GM18502 (cell line): ENCODE measurements at regions not wholly inside any gene's neighbourhood (a gene's known extent, or its start where the extent isn't known, plus 50 kb on each side); places are given as distances from the start of the nearest gene placed in this dataset.
"Not testable (repeated sequence)": the region's sequence is repeated elsewhere in the genome, so short reads cannot be mapped to it uniquely, and the experiment has no call there.

Experiments used
- ATAC-seq: cut with Tn5 transposase; IDR thresholded peaks from one replicate; pipeline ENCODE4 v1.9.1; 2021; ENCODE audit warnings: mild to moderate bottlenecking; ENCODE audit not compliant: unreplicated experiment, poor library complexity

DNA sequence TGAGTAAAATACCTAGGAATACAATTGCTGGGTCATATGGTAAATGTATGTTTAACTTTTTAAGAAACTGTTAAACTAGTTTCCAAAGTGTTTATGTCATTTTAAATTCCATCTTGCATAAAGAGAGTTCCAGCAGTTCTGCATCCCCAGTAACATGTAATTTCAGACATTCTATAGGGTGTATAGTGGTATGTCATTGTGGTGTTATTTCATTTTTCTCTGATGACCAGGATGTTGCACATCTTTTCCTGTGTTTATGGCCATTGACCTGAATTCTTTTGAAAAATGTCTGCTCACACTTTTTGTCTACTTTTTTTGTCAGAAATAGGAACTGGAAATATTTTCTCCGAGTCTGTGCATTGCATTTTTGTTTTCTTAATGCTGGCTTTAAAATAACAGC lies 128.9 kb downstream of the TMEM200A start:
- no peak for ATAC-seq

DNA sequence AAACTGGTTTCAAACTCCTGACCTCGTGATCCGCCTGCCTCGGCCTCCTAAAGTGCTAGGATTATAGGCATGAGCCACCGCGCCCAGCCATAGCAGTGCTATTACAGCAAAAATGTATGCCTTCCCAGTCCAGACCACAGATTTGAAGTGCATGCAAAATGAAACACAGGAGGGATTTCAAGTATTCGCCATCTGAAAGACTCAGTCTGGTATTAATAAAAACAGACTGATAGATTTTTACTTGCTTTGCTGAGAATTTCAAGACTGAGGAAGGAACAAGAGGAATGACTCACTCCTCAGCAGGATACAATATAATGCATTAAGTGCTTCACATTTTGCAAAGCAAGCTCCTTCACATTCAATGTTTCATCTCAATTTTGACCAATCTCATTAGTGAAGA lies 134.9 kb downstream of the TMEM200A start:
- no peak for ATAC-seq

DNA sequence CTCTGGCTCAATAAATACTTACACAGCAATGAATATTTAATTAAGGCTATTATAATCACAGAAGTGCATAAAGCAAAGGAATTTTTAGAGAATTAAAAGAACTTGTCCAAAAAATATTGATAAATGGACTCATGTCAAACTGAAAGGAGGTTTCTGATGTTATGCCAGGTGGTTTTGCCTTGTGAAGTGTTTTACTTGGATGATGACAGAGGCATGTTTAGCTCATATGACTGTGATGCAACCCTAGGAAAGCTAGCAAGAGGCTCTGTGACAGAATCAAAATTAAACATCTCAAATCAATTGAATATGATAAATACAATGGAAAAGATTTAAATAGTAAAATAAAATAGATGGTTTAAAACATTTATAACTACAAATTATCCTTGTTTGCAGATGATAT lies 137.3 kb downstream of the TMEM200A start:
- ATAC-seq, result no peak

DNA sequence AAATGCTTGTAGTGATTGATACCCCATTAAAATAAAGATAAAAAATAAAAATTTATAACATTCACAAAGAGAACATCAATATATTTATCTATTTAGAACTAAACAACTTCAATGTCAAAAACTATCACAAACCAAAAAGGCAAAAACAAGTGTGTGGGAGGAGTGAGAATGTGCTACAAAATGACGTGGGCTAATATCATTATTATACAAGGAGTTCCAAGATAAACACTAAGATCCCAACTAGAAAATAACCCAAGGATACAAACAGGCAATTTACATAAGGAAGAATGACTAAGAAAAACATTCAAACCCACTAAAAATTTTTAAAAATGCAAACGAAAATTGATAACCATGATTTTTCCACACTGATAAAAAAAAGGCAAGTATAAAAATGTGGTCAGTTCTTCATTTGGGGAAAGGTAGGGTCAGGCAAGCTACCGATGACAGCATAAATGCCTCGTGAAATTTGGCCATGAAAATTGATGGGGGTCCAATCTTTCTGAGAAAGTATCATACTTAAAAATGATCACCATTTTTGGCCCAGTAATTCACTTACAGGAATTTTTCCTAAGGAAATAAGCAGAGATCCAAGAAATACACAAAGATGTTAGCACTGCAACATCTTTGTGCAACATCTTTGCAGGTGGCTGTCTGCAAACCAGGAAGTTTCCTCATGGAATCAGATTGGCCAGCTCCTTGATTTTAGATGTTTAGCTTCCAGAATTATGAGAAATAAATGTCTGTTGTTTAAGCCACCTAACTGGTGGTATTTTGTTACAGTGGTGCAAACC lies 140.2 kb downstream of the TMEM200A start:
- no peak for ATAC-seq

DNA sequence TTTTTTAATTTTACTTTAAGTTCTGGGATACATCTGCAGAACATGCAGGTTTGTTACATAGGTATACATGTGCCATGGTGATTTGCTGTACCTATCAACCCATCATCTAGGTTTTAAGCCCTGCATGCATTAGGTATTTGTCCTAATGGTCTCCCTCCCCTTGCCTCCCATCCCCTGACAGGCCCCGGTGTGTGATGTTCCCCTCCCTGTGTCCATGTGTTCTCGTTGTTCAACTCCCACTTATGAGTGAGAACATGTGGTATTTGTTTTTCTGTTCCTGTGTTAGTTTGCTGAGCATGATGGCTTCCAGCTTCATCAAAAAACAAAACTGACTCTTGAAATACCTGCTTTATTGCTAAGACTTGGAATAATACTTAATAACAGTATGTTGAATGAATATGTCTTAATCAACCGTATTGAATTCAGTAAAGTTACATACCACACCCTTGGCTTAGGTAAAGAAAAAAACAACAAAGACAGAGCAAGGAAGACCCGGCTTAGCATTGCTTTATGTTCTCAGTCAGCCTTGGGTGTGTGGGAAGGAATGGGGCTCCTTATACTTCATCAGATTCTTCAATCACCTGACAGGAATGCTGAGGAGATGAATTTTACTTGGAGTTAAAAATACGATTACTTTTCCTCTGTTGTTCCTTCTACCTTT lies 141.3 kb downstream of the TMEM200A start:
- ATAC-seq, result not testable (repeated sequence)

DNA sequence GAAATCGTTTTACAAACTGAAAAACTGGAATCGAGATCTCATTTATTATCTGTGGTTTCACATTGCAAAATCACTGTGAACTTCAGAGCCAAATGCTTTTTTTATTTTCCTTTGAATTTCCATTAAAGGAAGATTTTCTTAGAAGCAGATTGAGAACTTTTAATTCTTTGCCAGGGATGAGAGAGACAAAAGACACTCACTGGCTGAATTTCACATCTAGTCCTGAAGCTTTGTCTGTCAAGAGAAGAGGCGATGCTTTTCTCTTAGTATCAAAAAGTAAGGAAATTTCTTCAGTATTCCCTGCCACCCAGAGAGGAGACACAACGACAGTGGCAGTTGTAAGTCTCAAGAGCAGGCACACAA lies 141.8 kb downstream of the TMEM200A start:
- ATAC-seq, result no peak

DNA sequence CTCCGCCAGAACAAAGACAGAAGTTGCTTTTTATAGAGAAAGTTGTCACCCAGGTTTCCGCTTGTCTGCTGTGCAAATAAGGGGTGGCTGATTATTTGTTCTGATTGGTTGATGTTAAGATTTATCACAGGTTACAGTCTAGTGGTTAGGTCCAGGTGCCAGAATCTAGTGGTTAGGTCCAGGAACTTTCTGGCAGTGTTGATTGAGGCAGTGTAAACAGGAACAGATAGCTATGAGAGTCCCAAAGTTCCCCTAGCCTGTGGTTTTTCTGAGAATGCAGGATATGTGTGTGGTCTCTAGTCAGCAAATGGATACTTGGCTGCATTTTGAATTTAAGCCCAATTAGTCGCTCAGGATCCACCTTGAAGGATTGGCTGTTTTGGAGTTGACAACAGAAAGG lies 148.0 kb downstream of the TMEM200A start:
- peak; percentile 65 for ATAC-seq

DNA sequence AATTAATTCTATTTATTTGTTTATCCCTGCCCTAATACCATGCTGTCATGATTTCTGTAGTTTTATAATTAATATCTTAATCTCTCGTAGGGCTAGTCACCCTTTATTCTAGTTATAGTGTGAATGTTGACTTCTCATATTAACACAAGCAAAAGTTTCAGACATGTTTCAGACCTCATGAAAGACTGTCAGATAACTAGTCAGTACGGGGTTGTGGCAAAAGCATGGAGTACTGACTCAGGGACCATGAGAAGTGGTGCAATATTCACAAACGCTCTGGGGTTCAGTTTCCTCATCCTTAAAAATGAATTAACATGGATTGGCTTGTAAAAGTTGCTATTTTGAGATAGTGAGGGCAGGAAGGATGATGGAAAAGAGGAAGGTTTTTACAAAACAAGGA lies 148.9 kb downstream of the TMEM200A start:
- no peak for ATAC-seq

DNA sequence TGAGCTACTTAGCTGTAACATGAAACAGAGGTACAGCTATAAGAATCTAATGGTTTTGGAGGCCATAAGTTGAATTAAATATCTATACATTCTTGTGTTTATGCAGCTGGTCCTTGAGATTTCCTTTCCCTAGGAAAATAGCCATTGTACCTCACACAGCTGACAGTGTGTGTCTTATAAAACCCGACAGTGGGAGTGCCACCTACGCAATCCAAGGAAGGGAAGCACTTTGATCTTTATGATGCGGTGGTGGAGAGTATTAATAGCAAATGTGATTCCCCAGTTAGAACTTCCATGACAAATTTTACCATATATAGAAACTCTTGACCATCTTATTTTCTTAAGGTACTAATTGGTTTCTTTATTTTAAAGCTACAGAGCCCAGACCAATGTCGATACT lies 149.5 kb downstream of the TMEM200A start:
- ATAC-seq, result no peak

DNA sequence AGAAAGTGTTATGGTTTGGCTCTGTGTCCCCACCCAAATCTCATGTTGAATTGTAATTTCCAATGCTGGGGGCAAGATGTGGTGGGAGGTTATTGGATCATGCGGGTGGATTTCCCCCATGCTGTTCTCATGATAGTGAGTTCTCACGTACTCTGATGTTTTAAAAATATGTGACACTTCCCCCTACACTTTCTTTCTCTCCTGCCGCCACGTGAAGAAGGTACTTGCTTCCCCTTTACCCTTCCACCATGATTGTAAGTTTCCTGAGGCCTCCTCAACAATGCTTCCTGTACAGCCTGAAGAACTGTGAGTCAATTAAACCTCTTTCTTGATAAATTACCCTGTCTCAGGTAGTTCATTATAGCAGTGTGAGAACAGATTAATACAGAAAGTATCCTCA lies 150.8 kb downstream of the TMEM200A start:
- no peak for ATAC-seq

DNA sequence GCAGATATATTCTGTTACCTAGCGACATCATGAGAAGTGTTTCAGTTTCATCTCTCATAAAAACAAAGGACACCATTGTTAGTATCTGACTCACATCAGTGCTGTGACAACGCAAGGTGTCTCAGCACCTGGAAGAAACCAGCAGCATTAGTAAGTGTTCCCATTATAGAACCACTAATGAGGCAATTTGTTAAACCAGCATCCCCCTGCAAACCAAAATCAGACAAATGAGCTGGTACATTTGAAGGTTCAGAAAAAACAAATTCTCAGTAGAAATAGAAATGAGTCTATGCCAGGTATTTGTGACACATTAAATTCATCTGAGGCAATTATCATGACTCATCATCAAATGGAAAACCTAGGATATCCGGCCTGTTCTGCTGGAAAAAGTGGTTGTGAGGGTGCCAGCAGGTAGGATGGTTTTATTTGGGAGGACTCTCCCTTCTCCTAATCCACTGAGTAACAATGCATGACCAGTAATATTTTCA lies 151.7 kb downstream of the TMEM200A start:
- ATAC-seq, result peak; percentile 80

DNA sequence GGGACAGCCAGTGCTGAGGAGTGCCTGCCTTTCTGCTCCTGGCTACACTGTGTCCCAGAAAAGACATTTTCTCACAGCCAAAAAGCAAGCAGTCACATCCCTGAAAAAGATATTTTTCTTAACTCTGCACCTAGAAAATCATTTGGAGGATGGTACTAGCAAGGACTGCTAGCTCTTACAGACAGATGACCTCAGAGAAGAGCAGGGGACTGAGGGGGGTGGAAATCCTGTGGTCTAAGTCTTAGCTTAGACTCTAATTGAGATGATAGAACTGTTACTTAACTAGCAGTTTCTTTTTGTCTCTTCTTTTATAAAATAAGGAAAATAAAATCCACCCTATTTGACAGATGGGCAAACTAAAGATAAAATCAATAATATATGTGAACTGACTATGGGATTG lies 152.8 kb downstream of the TMEM200A start:
- no peak for ATAC-seq

DNA sequence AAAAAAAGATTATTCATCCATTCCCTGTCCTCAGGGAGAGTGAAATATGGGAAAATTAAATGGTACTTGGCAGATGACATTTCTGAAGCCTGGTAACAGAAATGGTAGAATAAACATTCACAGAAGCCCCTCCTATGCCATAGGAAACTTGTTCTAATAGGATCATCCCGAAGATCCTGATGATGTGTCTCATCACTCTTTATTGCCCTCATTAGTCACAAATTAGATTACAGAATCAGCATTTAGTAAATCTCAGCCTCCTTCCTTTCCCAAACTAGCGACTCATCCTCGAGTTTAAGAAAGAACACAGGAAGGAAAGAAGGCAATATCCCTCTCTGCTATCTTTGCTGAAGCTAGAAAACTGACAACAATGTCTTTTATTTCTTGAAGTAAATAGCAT lies 154.4 kb downstream of the TMEM200A start:
- ATAC-seq, result no peak

DNA sequence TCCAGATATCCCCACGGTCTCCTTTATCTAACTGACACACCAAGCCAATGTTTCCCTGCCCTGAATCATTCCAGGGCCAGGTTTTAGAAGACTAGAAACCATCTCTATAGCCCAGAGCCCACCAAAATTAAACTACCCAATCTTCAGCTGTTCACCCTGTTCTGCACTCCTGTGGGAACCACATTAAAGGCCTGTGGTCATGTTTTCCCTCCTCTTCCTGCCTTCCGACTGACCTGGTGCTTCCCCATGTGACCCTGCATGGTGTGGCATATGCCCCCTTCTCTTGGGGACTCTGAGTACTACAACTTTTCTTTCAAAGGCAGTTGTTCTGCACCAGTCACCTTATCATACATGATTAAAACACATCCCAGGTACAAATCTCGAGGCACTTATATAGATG lies 155.0 kb downstream of the TMEM200A start:
- ATAC-seq, result no peak

DNA sequence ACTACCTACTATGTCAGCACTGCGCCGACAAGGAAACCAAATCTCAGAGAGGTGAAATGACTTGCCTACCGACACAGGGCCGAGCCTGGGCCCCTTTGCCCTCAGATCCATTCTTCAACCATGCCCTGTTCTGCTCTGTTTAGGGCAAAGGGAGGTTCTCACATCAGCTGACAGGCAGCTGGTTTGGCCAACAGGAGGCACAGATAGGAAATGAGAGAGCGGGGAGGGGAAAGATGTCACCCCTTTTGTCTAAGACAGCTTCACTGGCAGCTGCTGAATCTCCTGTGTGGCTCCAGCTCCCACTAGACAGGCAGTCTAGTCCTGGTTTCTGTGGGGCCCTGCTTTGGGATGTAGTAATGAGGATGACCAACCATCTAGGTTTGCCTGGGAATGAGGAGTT lies 158.7 kb downstream of the TMEM200A start:
- ATAC-seq, result peak; percentile 51

DNA sequence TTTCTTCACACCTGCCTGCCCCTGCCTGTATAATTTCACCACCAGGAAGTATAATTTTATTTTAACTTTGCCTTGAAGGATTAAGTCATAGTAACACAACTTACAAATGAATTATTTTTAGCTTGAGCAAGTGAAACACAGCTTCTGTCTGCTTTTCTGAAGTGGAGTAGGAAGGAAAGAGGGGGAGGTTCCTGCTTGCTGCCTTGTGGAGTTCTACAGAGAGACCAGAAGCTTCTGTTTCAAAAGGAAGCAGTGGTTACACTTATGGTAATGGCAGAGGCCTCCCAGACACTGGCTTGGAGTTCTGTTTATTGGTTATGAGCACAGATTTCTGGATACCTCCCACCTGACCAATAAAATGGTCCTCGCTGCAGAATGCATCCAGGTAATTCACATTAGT lies 159.6 kb downstream of the TMEM200A start:
- peak; percentile 53 for ATAC-seq

DNA sequence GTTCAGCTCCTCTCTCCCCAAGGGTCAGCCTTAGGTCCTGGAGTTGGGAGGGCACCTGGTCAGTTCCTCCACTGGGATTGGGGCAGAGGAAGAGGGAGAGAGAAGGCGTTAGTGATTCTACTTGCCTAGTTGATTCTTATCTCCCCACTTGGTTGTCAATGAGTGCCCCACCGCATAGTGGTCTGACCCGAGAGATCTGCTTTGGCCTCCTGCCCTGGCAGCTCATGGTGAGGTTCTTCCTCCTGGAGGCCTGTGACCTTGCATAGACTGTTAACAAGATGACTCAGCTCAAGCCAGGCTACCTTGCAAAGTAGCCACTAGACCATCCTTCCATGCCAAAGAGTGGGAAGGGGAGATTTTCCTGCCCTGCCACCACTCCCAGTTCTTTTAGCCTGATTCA lies 160.6 kb downstream of the TMEM200A start:
- ATAC-seq, result no peak

DNA sequence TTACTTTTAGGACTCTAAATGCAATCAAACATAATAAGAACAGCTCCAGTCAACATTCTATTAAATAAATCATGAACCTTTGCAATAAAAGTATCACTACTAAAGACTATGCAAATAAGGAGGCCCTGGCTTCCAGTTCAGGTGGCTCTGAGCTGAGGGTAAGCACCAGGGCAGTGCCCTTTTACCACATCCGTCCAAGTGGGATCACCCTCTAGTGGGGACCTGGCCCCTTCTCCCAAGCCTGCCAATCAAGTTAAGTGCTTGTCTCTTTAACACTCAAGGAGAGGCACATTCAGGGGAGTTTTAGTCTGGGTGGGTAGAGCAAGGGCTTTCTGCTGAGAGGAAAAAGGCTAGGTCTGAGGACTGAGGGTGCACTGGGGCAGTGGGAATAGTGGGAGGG lies 161.4 kb downstream of the TMEM200A start:
- ATAC-seq, result no peak

DNA sequence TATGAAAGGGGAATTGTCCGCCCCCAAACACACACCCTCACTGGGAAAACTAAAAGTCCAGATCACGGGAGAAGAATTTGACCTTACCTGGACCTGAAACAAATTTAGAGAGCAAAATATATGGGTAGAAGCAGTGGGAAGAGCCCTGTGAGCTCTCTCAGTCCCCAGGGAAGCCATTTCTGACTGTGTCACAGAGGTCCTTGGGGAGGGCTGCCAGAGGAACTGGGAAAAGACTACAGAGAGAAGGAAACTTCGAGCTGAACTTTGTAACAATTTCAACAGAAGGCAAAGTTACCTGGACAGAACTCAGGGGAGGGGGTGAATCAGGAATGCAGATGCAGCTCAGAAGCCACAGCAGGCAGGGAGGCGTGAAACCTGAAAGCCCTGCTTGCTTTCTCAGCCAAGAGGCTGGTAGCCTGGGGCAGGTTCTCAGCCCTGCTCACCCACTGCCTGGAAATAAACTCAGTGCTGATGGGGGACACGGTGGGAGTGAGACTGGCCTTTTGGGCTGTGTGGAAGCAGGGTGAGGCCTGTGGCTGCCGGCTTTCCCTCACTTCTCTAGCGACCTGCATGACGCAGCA lies 163.8 kb downstream of the TMEM200A start:
- no peak for ATAC-seq

DNA sequence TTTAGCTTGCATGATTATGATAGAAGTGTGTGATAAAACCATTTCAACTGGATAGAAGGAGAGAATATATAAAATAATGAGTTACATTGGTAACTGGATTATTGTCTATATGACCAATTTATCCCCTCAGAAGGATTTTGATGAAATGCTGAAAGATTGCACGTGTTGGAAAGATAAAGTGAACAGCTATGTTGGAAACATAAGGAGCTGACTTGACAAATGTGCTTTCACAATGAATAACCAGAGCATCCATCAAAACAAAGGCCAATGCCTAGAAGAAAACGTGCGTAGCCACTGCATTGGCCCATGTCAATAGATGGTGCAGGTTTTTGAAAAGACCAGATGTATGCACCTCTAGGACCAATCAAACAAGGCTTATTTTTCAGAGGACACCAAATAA lies 168.8 kb downstream of the TMEM200A start:
- ATAC-seq, result no peak

DNA sequence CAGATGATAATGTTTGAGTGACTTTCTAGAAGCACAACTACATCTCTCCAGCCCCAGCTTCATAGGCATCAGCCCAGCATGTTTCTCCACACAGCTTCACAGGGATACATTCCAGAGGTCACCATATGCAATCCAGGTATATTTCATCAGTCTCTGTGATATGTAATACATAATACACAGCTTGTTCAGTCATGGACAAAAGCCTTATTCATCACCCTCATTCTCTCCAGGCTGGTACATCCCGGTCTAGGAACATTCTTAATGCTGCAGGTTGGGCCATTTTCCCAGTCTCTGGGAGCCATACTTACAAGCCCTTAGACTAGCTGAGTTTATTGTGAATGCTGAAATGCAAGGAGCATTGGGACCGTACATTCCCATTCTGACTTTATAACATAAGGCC lies 169.4 kb downstream of the TMEM200A start:
- ATAC-seq, result no peak

DNA sequence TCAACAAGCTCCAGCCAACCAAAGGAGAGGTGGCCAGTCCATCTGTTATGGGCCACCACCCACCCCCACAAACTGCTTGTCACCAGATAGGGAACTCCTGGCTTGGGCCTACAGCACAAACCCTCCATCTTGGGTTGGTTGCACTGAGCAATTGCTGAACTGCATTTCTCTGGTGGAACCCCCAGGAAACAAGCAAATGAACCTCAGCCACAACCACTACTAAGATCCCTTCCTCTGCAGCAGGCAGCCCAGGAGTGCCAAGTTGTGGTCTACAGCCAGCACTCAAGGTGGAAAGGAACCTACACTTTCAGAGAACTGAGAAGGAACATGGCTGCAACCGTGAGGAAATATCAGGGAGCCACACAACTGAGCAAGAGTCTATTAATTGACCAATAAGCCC lies 171.6 kb downstream of the TMEM200A start:
- ATAC-seq, result no peak
